ENCODE measurements at regions not wholly inside any gene's neighbourhood (a gene's known extent, or its start where the extent isn't known, plus 50 kb on each side); places are given as distances from the start of the nearest gene placed in this dataset.

DNA sequence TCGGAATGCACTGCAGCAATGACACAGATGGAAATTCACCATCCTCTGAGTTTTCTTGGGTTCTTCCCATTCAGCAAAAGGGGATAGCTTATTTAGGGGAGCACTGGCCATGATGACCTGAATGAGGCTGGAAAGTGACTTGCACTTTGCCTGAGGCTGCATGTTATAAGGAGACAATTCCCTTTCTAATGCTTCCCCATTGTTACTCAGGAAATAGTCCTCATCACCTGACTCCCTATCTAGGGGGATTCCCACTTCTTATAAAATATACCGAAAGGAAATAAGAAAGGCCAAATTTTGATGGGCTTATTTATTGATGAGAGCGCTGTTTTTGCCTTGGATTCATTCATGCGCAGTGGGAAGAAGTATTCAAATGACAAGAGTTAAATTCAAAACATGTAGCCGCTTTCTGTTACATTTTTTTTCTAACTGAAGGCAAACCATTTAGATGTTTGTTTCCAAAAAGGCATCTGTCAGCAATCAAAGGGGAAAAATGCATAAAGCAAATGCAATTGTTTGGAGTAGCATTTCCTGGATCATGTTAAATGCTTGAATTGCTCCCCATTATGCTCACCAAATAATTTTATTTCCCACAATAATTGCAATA is 220.3 kb upstream of the NFIA start:
- Histone ChIP-seq H3K27ac (no peak overlapping the region), H3K9me3 (no peaks in the 10 kb centered on the region), H3K4me3 (no peak overlapping the region), H3K27me3 (no peaks in the 10 kb centered on the region), H3K4me1 (peaks cover 0 to 13% (median 7%) of the 10 kb centered on the region in 12 donors), H3K36me3 (no peaks in the 10 kb centered on the region)
- DNase-seq (no peak), ATAC-seq (no peak)
- no peak for TF ChIP-seq POLR2A (IDR thresholded peaks at IDR 0.05)
- TF ChIP-seq, protein P1, sequence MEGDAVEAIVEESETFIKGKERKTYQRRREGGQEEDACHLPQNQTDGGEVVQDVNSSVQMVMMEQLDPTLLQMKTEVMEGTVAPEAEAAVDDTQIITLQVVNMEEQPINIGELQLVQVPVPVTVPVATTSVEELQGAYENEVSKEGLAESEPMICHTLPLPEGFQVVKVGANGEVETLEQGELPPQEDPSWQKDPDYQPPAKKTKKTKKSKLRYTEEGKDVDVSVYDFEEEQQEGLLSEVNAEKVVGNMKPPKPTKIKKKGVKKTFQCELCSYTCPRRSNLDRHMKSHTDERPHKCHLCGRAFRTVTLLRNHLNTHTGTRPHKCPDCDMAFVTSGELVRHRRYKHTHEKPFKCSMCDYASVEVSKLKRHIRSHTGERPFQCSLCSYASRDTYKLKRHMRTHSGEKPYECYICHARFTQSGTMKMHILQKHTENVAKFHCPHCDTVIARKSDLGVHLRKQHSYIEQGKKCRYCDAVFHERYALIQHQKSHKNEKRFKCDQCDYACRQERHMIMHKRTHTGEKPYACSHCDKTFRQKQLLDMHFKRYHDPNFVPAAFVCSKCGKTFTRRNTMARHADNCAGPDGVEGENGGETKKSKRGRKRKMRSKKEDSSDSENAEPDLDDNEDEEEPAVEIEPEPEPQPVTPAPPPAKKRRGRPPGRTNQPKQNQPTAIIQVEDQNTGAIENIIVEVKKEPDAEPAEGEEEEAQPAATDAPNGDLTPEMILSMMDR (IDR thresholded peaks at IDR 0.05): no peak
- 64 to 76% (median 73%) methylated on average over 5 of the region's 5 CpGs for WGBS, 4 donors
- intact Hi-C loops (cut with DNase I): loop anchor here in 4 of 10 donors (5.0 to 10.0 kb wide), 5 partner anchors 40 to 993 kb away; no protein-coding TSS in a partner anchor

GRCh38 chr1:60859111-60859510 is 223.2 kb upstream of the NFIA start:
- intact Hi-C loops (cut with DNase I): loop anchor here in 1 of 10 donors (2.0 to 10.0 kb wide), 2 partner anchors 90 to 884 kb away; no protein-coding TSS in a partner anchor
- H3K36me3 ChIP-seq: no peaks in the 10 kb centered on the region

DNA sequence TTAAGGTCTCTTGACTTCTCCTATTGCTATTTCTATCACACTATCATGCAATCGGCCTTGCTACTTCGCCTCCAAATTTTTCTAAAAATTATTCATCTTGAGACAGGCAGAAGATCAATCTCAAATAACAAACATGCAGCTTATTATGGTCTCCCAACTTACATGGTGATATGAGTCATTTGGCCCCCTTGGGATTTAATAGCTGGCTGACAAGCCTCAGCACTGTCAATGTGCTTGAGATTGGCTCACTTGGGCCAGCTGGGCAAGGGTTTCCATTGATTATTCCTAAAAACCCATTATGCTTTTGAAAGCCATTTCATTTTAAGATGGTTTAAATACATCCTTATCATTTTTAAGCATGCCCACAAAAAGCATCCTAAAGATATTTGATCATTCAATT is 224.5 kb upstream of the NFIA start:
- ATAC-seq (no peak), DNase-seq (no peak)
- H3K9me3 ChIP-seq: no peaks in the 10 kb centered on the region
- H3K36me3 ChIP-seq: no peaks in the 10 kb centered on the region
- H3K4me1 ChIP-seq: peaks cover 0 to 11% (median 3%) of the 10 kb centered on the region in 12 donors
- no peaks in the 10 kb centered on the region for H3K27me3 ChIP-seq
- no peak overlapping the region for H3K4me3 ChIP-seq
- H3K27ac ChIP-seq: no peak overlapping the region
- intact Hi-C loops (cut with DNase I): loop anchor here in 1 of 10 donors (2.0 to 10.0 kb wide), 2 partner anchors 91 to 883 kb away; no protein-coding TSS in a partner anchor
- no peak for TF ChIP-seq POLR2A (IDR thresholded peaks at IDR 0.05)
- TF ChIP-seq, protein P1 (IDR thresholded peaks at IDR 0.05): no peak
- WGBS, 4 donors: 77 to 94% (median 83%) methylated on average over 2 of the region's 2 CpGs

More at GRCh38 chr1:60859111-60859510, 223.2 kb upstream of the NFIA start:
- Histone ChIP-seq H3K4me3 (no peak overlapping the region), H3K27me3 (no peaks in the 10 kb centered on the region), H3K27ac (no peak overlapping the region), H3K9me3 (no peaks in the 10 kb centered on the region), H3K4me1 (peaks cover 0 to 8% (median 3%) of the 10 kb centered on the region in 12 donors)
- TF ChIP-seq, protein P1 (IDR thresholded peaks at IDR 0.05): no peak
- TF ChIP-seq POLR2A (IDR thresholded peaks at IDR 0.05): no peak
- ATAC-seq (no peak), DNase-seq (no peak)
- 87 to 95% (median 92%) methylated on average over 2 of the region's 2 CpGs for whole genome bisulfite sequencing, 4 donors

GRCh38 chr1:60850084-60850483 is 232.3 kb upstream of the NFIA start:
- intact Hi-C loops (cut with DNase I): loop anchor here in 1 of 10 donors (5.0 to 10.0 kb wide), 2 partner anchors 875 to 1002 kb away; no protein-coding TSS in a partner anchor
- no peak for DNase-seq
- WGBS, 4 donors: 98 to 100% (median 99%) methylated on average over 1 of the region's 1 CpG
- no peak for TF ChIP-seq POLR2A (IDR thresholded peaks at IDR 0.05)
- TF ChIP-seq, protein P1 (IDR thresholded peaks at IDR 0.05): no peak
- ATAC-seq: no peak
- Histone ChIP-seq H3K4me3 (no peak overlapping the region), H3K36me3 (no peaks in the 10 kb centered on the region), H3K27me3 (no peaks in the 10 kb centered on the region), H3K9me3 (peaks cover 0 to 34% (median 0%) of the 10 kb centered on the region in 12 donors), H3K4me1 (peaks cover 0 to 3% (median 0%) of the 10 kb centered on the region in 12 donors), H3K27ac (no peak overlapping the region)
